Activated T-helper 2 cell treated with anti-CD3 and anti-CD28 coated beads, Interferon-gamma antibody, Interleukin-2, Interleukin-4, amounts not matched to agents 10 μg/mL and 5 μg/mL and 100 μg/mL, durations not matched to agents 14 hours and 24 hours and 36 hours (primary cell): ENCODE measurements at regions not wholly inside any gene's neighbourhood (a gene's known extent, or its start where the extent isn't known, plus 50 kb on each side); places are given as distances from the start of the nearest gene placed in this dataset.

Source experiments
- DNase-seq: peaks from one replicate; pipeline ENCODE4 v3.0.0; 2021; ENCODE audit warnings: low spot score
- H3K27ac Mint-ChIP-seq: one replicate; pipeline ENCODE4 v1.8.0; 2021; ENCODE audit warnings: mixed read lengths
- H3K27me3 Mint-ChIP-seq: one replicate; pipeline ENCODE4 v1.8.0; 2021; ENCODE audit warnings: low read depth, mixed read lengths
- H3K36me3 Mint-ChIP-seq: one replicate; pipeline ENCODE4 v1.8.0; 2021; ENCODE audit warnings: low read depth, mixed read lengths
- H3K4me1 Mint-ChIP-seq: one replicate; pipeline ENCODE4 v1.8.0; 2021; ENCODE audit warnings: low read depth, mixed read lengths
- H3K4me3 Mint-ChIP-seq: one replicate; pipeline ENCODE4 v1.8.0; 2021; ENCODE audit warnings: low read depth, mild to moderate bottlenecking, moderate library complexity, mixed read lengths
- H3K9me3 Mint-ChIP-seq: one replicate; pipeline ENCODE4 v1.8.0; 2021; ENCODE audit warnings: mixed read lengths
- intact Hi-C: fragments of 100-400 bp; cut with micrococcal nuclease; formaldehyde crosslinking; loops from one replicate; pipeline ENCODE4 v1.15.1; 2023

- Mint-ChIP-seq H3K4me1 (no peaks in the 10 kb centered on the region), H3K9me3 (no peaks in the 10 kb centered on the region), H3K27ac (no peak overlapping the region), H3K27me3 (peaks cover 3% of the 10 kb centered on the region), H3K4me3 (no peak overlapping the region), H3K36me3 (no peaks in the 10 kb centered on the region)
- intact Hi-C loops: no loop called here
- no peak for DNase-seq
Observed at GRCh38 chr15:29411299-29411698, 141.7 kb upstream of the NSMCE3 start.

- Mint-ChIP-seq H3K27ac (no peak overlapping the region), H3K9me3 (no peaks in the 10 kb centered on the region)
Observed at GRCh38 chr15:29410338-29410737, 140.7 kb upstream of the NSMCE3 start.

GRCh38 chr15:29409890-29410289 is 140.3 kb upstream of the NSMCE3 start:
- Mint-ChIP-seq H3K27me3 (peaks cover 3% of the 10 kb centered on the region), H3K36me3 (no peaks in the 10 kb centered on the region), H3K4me3 (no peak overlapping the region), H3K4me1 (no peaks in the 10 kb centered on the region), H3K27ac (no peak overlapping the region), H3K9me3 (no peaks in the 10 kb centered on the region)
- intact Hi-C loops: no loop called here
- no peak for DNase-seq

More at GRCh38 chr15:29410338-29410737, 140.7 kb upstream of the NSMCE3 start:
- Mint-ChIP-seq H3K27me3 (peaks cover 3% of the 10 kb centered on the region), H3K36me3 (no peaks in the 10 kb centered on the region), H3K4me3 (no peak overlapping the region), H3K4me1 (no peaks in the 10 kb centered on the region)
- no peak for DNase-seq
- intact Hi-C loops: no loop called here

- intact Hi-C loops: no loop called here
- no peak for DNase-seq
- H3K9me3 Mint-ChIP-seq: no peaks in the 10 kb centered on the region
- H3K4me1 Mint-ChIP-seq: no peaks in the 10 kb centered on the region
- no peak overlapping the region for H3K27ac Mint-ChIP-seq
- no peaks in the 10 kb centered on the region for H3K27me3 Mint-ChIP-seq
- no peak overlapping the region for H3K4me3 Mint-ChIP-seq
- H3K36me3 Mint-ChIP-seq: no peaks in the 10 kb centered on the region
Observed at GRCh38 chr15:29405564-29405963, 135.9 kb upstream of the NSMCE3 start.

DNA sequence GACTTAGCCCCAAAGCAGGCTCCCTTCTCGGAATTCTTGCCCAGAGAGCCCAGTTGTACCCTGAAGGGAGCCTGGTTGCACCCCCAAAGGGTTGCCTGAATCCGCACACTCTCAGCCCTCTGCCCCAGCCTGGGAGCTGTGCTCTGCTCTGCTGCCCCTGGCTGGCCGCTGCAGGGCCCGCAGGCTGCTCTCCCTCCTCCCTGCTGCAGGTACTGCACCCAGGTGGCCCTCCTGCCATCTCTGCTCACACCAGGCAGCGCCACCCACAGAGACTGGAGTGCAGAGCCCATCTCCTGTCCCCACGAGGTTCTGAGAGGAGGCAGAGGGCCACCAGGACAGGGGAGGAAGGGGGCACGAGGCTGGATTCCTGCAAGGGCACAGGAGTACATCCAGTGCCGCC is 134.2 kb upstream of the NSMCE3 start:
- DNase-seq: no peak
- H3K4me1 Mint-ChIP-seq: no peaks in the 10 kb centered on the region

DNA sequence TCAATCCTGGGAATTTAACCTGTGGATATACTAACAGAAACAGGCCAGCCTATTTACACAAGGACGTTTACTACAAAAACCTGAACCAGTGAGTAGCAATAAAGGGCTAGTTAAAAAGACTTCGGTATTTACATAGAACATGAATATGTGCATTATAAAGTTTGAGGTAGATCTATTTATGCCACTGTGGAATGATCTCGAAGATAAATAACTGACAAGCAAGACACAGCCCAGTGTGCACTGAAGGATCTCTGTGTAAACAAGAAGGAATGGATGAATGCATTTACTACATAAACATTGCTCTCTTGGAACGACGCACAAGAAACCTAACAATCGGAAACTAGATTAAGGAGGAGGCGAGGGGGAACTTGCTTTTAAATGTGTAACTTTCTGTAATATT is 132.0 kb upstream of the NSMCE3 start:
- intact Hi-C loops: no loop called here
- DNase-seq: no peak
- Mint-ChIP-seq H3K9me3 (no peaks in the 10 kb centered on the region), H3K4me1 (no peaks in the 10 kb centered on the region), H3K27me3 (peaks cover 1% of the 10 kb centered on the region), H3K4me3 (no peak overlapping the region), H3K27ac (no peak overlapping the region), H3K36me3 (no peaks in the 10 kb centered on the region)

More for the DNA sequence above, 134.2 kb upstream of the NSMCE3 start:
- no peaks in the 10 kb centered on the region for H3K9me3 Mint-ChIP-seq
- no peaks in the 10 kb centered on the region for H3K36me3 Mint-ChIP-seq
- H3K27me3 Mint-ChIP-seq: no peaks in the 10 kb centered on the region
- no peak overlapping the region for H3K27ac Mint-ChIP-seq
- intact Hi-C loops: no loop called here
- no peak overlapping the region for H3K4me3 Mint-ChIP-seq

GRCh38 chr15:29400701-29401100 is 131.1 kb upstream of the NSMCE3 start:
- H3K36me3 Mint-ChIP-seq: no peaks in the 10 kb centered on the region
- H3K4me3 Mint-ChIP-seq: no peak overlapping the region
- no peak for DNase-seq
- H3K27me3 Mint-ChIP-seq: peaks cover 1% of the 10 kb centered on the region
- no peak overlapping the region for H3K27ac Mint-ChIP-seq
- intact Hi-C loops: no loop called here
- no peaks in the 10 kb centered on the region for H3K9me3 Mint-ChIP-seq
- no peaks in the 10 kb centered on the region for H3K4me1 Mint-ChIP-seq

GRCh38 chr15:29398907-29399306 is 129.3 kb upstream of the NSMCE3 start:
- H3K4me1 Mint-ChIP-seq: no peaks in the 10 kb centered on the region
- H3K9me3 Mint-ChIP-seq: no peaks in the 10 kb centered on the region
- H3K4me3 Mint-ChIP-seq: no peak overlapping the region
- H3K36me3 Mint-ChIP-seq: no peaks in the 10 kb centered on the region
- intact Hi-C loops: no loop called here
- no peak for DNase-seq
- peaks cover 1% of the 10 kb centered on the region for H3K27me3 Mint-ChIP-seq
- no peak overlapping the region for H3K27ac Mint-ChIP-seq

DNA sequence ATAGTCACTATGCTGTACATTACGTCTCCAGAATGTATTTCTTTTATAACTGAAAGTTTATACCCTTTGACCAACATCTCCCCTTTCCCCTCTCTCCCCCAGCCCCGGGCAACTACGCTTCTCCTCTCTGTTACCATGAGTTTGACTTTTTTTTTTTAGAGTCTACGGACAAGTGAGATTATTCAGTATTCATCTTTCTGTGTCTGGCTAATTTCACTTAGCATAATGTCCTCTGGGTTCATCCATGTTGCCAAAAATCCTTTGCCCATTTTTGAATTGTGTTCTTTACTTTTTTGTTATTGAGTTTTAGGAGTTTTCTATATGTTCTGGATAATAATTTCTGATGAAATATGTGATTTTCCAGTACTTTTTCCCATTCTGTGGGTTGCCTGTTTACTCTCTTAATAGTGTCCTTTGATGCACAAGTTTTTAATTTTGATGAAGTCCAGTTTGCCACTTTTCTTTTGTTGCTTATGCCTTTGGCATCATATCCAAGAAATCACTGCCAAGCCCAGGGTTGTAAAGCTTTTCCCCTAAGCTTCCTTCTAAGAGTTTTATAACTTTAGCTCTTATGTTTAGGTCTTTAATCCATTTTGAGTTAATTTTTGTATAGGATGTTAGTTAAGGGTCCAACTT is 126.7 kb upstream of the NSMCE3 start:
- H3K4me3 Mint-ChIP-seq: no peak overlapping the region
- intact Hi-C loops: no loop called here
- no peak for DNase-seq
- H3K4me1 Mint-ChIP-seq: no peaks in the 10 kb centered on the region
- no peaks in the 10 kb centered on the region for H3K36me3 Mint-ChIP-seq
- H3K27ac Mint-ChIP-seq: no peak overlapping the region
- H3K27me3 Mint-ChIP-seq: peaks cover 1% of the 10 kb centered on the region
- no peaks in the 10 kb centered on the region for H3K9me3 Mint-ChIP-seq

GRCh38 chr15:29393443-29393842 is 123.8 kb upstream of the NSMCE3 start:
- H3K9me3 Mint-ChIP-seq: no peaks in the 10 kb centered on the region
- DNase-seq: no peak
- intact Hi-C loops: no loop called here
- H3K27me3 Mint-ChIP-seq: peaks cover 1% of the 10 kb centered on the region
- no peak overlapping the region for H3K4me3 Mint-ChIP-seq
- no peaks in the 10 kb centered on the region for H3K4me1 Mint-ChIP-seq
- H3K36me3 Mint-ChIP-seq: no peaks in the 10 kb centered on the region
- no peak overlapping the region for H3K27ac Mint-ChIP-seq

DNA sequence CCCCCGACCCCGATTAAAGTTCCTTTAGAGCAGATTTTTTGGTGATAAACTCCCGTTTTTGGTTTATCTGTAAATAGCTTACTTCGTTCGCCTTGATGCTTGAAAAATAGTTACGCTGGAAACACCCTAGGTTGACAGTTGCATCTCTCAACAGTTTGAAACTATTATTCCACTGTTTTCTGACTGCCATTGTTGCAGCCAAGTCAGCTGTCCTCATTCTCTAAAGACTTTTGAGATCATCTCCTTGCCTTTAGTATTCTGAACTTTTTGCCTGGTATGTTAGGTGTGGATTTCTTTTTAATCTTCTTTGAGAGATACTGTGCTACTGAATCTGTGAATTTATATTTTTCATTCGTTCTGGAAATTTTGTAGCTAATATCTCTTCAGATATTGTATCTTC is 122.7 kb upstream of the NSMCE3 start:
- H3K4me1 Mint-ChIP-seq: no peaks in the 10 kb centered on the region
- H3K27me3 Mint-ChIP-seq: no peaks in the 10 kb centered on the region
- no peak overlapping the region for H3K4me3 Mint-ChIP-seq
- H3K9me3 Mint-ChIP-seq: no peaks in the 10 kb centered on the region
- H3K36me3 Mint-ChIP-seq: no peaks in the 10 kb centered on the region
- no peak for DNase-seq
- no peak overlapping the region for H3K27ac Mint-ChIP-seq
- intact Hi-C loops: no loop called here

DNA sequence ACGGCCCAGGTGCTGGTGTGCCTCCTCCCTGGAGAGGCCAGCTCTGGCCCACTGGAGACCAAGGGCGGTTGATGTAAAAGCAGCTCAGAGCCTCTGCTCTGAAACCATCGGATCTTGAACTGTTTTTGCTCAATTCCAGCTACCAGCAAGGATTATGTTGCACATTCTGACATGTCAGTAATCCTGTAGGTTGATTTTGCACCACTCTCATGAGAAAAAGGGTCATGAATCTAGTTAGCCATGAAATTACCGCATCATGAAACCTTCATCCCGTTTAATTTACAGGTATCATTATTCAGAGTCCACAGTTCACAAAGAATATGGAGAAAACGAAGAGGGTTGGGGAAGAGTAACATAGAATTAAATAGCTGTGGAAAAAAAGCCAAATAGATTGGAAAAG is 120.4 kb upstream of the NSMCE3 start:
- H3K27ac Mint-ChIP-seq: no peak overlapping the region
- intact Hi-C loops: no loop called here
- no peaks in the 10 kb centered on the region for H3K27me3 Mint-ChIP-seq
- no peaks in the 10 kb centered on the region for H3K4me1 Mint-ChIP-seq
- no peaks in the 10 kb centered on the region for H3K36me3 Mint-ChIP-seq
- no peaks in the 10 kb centered on the region for H3K9me3 Mint-ChIP-seq
- H3K4me3 Mint-ChIP-seq: no peak overlapping the region
- no peak for DNase-seq

- DNase-seq: no peak
- no peaks in the 10 kb centered on the region for H3K36me3 Mint-ChIP-seq
- H3K27me3 Mint-ChIP-seq: no peaks in the 10 kb centered on the region
- H3K4me3 Mint-ChIP-seq: no peak overlapping the region
- H3K9me3 Mint-ChIP-seq: no peaks in the 10 kb centered on the region
- H3K4me1 Mint-ChIP-seq: no peaks in the 10 kb centered on the region
- no peak overlapping the region for H3K27ac Mint-ChIP-seq
- intact Hi-C loops: no loop called here
Observed at GRCh38 chr15:29386523-29386922, 116.9 kb upstream of the NSMCE3 start.

GRCh38 chr15:29383367-29383766 is 113.7 kb upstream of the NSMCE3 start:
- Mint-ChIP-seq H3K27ac (no peak overlapping the region), H3K4me1 (no peaks in the 10 kb centered on the region), H3K27me3 (no peaks in the 10 kb centered on the region), H3K36me3 (no peaks in the 10 kb centered on the region), H3K4me3 (no peak overlapping the region), H3K9me3 (no peaks in the 10 kb centered on the region)
- intact Hi-C loops: no loop called here
- no peak for DNase-seq
